ENCODE measurements at regions not wholly inside any gene's neighbourhood (a gene's known extent, or its start where the extent isn't known, plus 50 kb on each side); places are given as distances from the start of the nearest gene placed in this dataset.

- TF ChIP-seq CTCF (IDR thresholded peaks at IDR 0.05) (no peak), POLR2A (IDR thresholded peaks at IDR 0.05; ENCODE audit: low read depth) (no peak)
Observed at GRCh38 chr6:163745536-163746400, 331.2 kb downstream of the QKI start.

All from esophagus muscularis mucosa (tissue), 3 donors.